H1 (cell line): ENCODE measurements at regions not wholly inside any gene's neighbourhood (a gene's known extent, or its start where the extent isn't known, plus 50 kb on each side); places are given as distances from the start of the nearest gene placed in this dataset.

Source experiments
- TF ChIP-seq, protein P1 (sequence below), 3 experiments: IDR thresholded peaks; 1 replicate in 2 of 3; 2 replicates in 1 of 3; pipeline versions ENCODE4 v1.5.1 to v1.6.1; 2011; ENCODE audit warnings: low read length in 3 of 3, mild to moderate bottlenecking in 3 of 3, inconsistent platforms in 2 of 3, low read depth in 1 of 3, moderate library complexity in 1 of 3; ENCODE audit not compliant: insufficient read depth in 1 of 3; ENCODE audit errors: control extremely low read depth in 1 of 3
- TF ChIP-seq, protein P2 (sequence below): IDR thresholded peaks from 2 replicates; pipeline ENCODE4 v1.6.1; 2011; ENCODE audit warnings: low read depth, mild to moderate bottlenecking, low read length; ENCODE audit not compliant: insufficient read depth

DNA sequence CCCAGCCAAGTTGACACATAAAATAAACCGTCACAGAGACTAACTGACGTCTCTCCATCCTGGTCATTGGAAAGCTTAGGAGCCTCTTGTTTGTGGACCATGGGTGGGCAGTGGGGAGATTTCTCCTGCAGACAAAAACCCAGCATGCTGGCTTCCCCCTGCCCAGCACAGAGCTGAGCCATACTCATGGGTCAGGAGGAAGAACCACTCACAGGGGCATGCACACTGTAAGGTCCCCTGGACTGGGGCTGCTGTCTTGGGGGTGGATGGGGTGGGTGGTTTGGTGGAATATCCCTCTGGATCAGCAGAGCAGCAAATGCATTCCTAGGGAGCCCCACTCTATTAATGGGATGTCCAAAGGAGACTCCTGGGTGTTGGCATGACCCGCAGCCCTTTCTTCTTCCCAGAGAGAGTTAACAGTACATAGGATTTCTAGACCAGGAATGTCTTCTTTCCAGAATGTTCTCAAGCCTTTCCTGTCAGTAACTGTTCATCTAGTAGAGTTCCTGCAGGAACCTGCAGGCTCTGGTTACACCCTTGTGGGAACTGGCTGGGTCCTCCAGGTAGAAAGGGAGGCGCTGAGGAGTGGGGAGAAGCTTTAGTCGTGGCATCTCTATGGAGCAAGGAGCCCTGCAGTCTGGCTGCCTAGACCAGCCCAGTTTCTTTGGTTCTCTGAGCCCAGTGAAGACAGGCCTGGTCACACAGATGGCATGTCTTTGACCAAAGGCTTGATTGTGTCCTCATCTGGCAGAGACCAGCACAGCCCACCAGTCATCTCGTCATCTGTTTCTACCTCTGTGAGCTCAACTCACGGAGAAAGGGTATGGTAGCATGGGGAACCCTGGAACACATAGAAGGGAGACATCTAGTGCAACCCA is 73.4 kb upstream of the PRR23C start (continued):
- TF ChIP-seq, protein P1, sequence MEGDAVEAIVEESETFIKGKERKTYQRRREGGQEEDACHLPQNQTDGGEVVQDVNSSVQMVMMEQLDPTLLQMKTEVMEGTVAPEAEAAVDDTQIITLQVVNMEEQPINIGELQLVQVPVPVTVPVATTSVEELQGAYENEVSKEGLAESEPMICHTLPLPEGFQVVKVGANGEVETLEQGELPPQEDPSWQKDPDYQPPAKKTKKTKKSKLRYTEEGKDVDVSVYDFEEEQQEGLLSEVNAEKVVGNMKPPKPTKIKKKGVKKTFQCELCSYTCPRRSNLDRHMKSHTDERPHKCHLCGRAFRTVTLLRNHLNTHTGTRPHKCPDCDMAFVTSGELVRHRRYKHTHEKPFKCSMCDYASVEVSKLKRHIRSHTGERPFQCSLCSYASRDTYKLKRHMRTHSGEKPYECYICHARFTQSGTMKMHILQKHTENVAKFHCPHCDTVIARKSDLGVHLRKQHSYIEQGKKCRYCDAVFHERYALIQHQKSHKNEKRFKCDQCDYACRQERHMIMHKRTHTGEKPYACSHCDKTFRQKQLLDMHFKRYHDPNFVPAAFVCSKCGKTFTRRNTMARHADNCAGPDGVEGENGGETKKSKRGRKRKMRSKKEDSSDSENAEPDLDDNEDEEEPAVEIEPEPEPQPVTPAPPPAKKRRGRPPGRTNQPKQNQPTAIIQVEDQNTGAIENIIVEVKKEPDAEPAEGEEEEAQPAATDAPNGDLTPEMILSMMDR (IDR thresholded peaks at IDR 0.05; ENCODE audit: control extremely low read depth in 1 of 3, insufficient read depth in 1 of 3, low read depth in 1 of 3, low read length in 3 of 3): no peak
- TF ChIP-seq, protein P2, sequence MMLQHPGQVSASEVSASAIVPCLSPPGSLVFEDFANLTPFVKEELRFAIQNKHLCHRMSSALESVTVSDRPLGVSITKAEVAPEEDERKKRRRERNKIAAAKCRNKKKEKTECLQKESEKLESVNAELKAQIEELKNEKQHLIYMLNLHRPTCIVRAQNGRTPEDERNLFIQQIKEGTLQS: no peak
